ENCODE measurements at regions not wholly inside any gene's neighbourhood (a gene's known extent, or its start where the extent isn't known, plus 50 kb on each side); places are given as distances from the start of the nearest gene placed in this dataset.

DNA sequence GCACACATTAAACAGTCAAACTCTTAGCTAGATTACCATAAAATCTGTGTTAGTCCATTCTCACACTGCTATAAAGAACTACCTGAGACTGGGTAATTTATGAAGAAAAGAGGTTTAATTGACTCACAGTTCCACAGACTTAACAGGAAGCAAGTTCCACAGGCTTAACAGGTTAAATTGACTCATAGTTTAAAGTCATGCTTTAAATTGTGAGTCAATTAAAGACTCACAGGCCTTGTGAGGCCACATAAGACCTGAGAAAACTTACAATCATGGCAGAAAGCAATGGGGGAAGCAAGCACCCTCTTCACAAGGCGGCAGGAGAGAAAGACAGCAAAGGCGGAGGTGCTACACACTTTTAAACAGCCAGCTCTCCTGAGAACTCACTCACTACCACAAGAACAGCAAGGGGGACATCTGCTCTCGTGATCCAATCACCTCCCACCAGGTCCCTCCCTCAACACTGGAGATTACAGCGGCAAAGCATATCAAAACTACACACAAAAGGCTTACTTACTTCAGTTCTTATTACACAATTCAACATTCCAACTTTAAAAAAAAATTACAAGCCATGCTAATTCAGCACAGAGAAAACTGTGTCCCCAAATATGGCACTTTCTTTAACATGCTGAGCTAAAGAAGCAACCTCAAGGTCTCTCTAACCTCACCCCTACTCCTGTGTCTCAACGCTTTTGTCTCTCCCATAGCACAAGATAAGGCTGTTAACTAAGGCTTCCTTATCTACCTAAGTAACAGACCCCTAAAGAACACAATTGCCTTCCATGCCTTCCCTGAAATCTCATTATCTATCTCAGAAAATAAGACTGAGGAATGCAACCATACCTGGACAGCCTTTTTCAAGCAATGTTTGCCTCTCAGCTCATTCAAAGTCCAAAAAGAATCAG lies 805.1 kb downstream of the NR2F1-AS1 start:
- intact Hi-C loops (cut with DNase I; ENCODE audit: low total_unique reads) (no loop called here), in situ Hi-C loops (cut with MboI; ENCODE audit: low sequenced_read_pairs in 4 of 4) (no loop called here)
- Histone ChIP-seq H3K9me3 (no peaks in the 10 kb centered on the region), H3K27me3 (no peaks in the 10 kb centered on the region), H3K27ac (no peak overlapping the region), H3K4me3 (no peak overlapping the region), H3K4me1 (no peaks in the 10 kb centered on the region), H3K36me3 (no peaks in the 10 kb centered on the region)
- ATAC-seq (no peak), DNase-seq (no peak)
- TF ChIP-seq POLR2A (IDR thresholded peaks at IDR 0.05) = no peak
- TF ChIP-seq, protein P1, sequence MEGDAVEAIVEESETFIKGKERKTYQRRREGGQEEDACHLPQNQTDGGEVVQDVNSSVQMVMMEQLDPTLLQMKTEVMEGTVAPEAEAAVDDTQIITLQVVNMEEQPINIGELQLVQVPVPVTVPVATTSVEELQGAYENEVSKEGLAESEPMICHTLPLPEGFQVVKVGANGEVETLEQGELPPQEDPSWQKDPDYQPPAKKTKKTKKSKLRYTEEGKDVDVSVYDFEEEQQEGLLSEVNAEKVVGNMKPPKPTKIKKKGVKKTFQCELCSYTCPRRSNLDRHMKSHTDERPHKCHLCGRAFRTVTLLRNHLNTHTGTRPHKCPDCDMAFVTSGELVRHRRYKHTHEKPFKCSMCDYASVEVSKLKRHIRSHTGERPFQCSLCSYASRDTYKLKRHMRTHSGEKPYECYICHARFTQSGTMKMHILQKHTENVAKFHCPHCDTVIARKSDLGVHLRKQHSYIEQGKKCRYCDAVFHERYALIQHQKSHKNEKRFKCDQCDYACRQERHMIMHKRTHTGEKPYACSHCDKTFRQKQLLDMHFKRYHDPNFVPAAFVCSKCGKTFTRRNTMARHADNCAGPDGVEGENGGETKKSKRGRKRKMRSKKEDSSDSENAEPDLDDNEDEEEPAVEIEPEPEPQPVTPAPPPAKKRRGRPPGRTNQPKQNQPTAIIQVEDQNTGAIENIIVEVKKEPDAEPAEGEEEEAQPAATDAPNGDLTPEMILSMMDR (IDR thresholded peaks at IDR 0.05 in 4 of 5, conservative IDR thresholded peaks at IDR 0.05 in 1 of 5) = no peak

DNA sequence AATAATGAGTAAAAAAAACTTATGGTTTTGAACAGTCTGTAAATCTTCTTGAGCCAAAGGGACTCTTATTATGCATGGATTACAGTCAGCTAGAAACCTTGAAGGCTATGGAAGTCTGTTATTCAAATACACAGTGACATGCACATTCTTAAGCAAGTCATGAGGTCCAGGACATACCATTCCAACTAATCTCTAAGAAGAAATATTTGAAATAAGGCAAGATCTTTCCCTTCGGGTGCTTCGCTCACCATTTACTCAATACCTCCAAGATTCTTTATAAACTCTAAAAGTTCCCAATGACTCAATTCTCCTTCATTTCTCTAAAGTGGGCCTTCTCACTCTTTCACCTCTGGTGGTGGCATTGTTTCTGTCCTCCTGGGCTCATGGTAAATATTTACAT lies 811.0 kb downstream of the NR2F1-AS1 start:
- Histone ChIP-seq H3K36me3 (no peaks in the 10 kb centered on the region), H3K4me3 (no peak overlapping the region), H3K27ac (no peak overlapping the region), H3K9me3 (no peaks in the 10 kb centered on the region), H3K4me1 (no peaks in the 10 kb centered on the region), H3K27me3 (no peaks in the 10 kb centered on the region)
- TF ChIP-seq, protein P1 (IDR thresholded peaks at IDR 0.05 in 4 of 5, conservative IDR thresholded peaks at IDR 0.05 in 1 of 5) = no peak
- no peak for TF ChIP-seq POLR2A (IDR thresholded peaks at IDR 0.05)
- no peak for ATAC-seq
- intact Hi-C loops (cut with DNase I; ENCODE audit: low total_unique reads) (no loop called here), in situ Hi-C loops (cut with MboI; ENCODE audit: low sequenced_read_pairs in 4 of 4) (no loop called here)
- no peak for DNase-seq

DNA sequence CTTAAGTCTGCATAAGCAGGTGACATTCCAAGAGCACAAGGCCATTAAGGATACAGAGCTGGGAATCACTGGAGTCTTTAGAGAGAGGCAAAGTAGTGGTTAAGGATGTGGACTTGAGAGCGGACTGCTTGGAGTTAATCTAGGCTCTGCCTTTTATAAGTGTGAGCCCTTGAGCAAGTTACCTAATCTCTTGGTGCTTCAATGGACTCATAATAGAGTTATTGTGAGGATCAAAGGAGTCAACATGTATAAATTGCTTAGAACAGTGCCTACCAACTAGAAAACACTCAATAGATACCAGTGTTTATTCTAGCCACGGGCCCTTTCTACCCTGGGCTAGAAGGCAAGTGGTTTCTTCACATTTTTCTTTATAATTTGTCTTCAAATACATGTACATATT lies 819.4 kb downstream of the NR2F1-AS1 start:
- Histone ChIP-seq H3K36me3 (no peaks in the 10 kb centered on the region), H3K4me1 (no peaks in the 10 kb centered on the region), H3K27ac (no peak overlapping the region), H3K27me3 (no peaks in the 10 kb centered on the region), H3K4me3 (no peak overlapping the region), H3K9me3 (no peaks in the 10 kb centered on the region)
- no peak for DNase-seq
- in situ Hi-C loops (cut with MboI; ENCODE audit: low sequenced_read_pairs in 4 of 4) = no loop called here
- ATAC-seq = no peak
- no peak for TF ChIP-seq POLR2A (IDR thresholded peaks at IDR 0.05)
- TF ChIP-seq, protein P1 (IDR thresholded peaks at IDR 0.05 in 4 of 5, conservative IDR thresholded peaks at IDR 0.05 in 1 of 5) = no peak
- intact Hi-C loops (cut with DNase I; ENCODE audit: low total_unique reads) = no loop called here

DNA sequence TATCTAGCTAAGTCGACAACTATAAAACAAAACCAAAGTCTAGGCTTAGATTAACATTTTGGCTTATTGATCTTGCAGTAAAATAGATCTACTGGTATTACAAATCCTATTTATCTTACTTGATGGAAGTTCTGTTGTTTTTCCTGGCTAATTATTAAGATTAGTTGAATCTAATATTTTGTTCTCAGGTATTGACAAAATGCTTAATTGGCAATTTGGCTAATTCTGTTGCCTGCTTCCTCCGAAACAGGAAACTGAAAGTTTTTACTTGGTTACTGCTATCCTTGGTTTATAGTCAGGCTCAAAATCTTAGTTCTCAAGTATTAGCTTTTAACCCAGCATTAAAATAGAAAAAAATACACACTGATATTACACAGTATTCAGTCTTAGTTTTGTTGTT lies 820.5 kb downstream of the NR2F1-AS1 start:
- ATAC-seq = no peak
- in situ Hi-C loops (cut with MboI; ENCODE audit: low sequenced_read_pairs in 4 of 4) (no loop called here), intact Hi-C loops (cut with DNase I; ENCODE audit: low total_unique reads) (no loop called here)

More for the DNA sequence above, 820.5 kb downstream of the NR2F1-AS1 start:
- no peak for TF ChIP-seq POLR2A (IDR thresholded peaks at IDR 0.05)
- TF ChIP-seq, protein P1 (IDR thresholded peaks at IDR 0.05 in 4 of 5, conservative IDR thresholded peaks at IDR 0.05 in 1 of 5) = no peak
- H3K36me3 ChIP-seq = no peaks in the 10 kb centered on the region
- no peaks in the 10 kb centered on the region for H3K9me3 ChIP-seq
- H3K27ac ChIP-seq = no peak overlapping the region
- no peaks in the 10 kb centered on the region for H3K4me1 ChIP-seq
- no peaks in the 10 kb centered on the region for H3K27me3 ChIP-seq
- DNase-seq = no peak
- H3K4me3 ChIP-seq = no peak overlapping the region
